ENCODE measurements at regions not wholly inside any gene's neighbourhood (a gene's known extent, or its start where the extent isn't known, plus 50 kb on each side); places are given as distances from the start of the nearest gene placed in this dataset.

GRCh38 chr12:46898152-46898931, 72.5 kb upstream of the SLC38A4 start:
- DNase-seq (ENCODE audit: low read depth, low spot score) = no peak
- H3K27ac ChIP-seq (ENCODE audit: low read depth, low read length) = no peak overlapping the region
- no peak overlapping the region for H3K4me3 ChIP-seq (ENCODE audit: low read depth, low read length)
- POLR2A ChIA-PET = no interaction called here
- CTCF ChIA-PET = no interaction called here
- no peak for TF ChIP-seq CTCF (IDR thresholded peaks at IDR 0.05; ENCODE audit: low read depth, low read length)
- no peaks in the 10 kb centered on the region for H3K27me3 ChIP-seq (ENCODE audit: control insufficient read depth, insufficient read depth, low read length)
- H3K9me3 ChIP-seq (ENCODE audit: control insufficient read depth, insufficient read depth, low read length) = no peaks in the 10 kb centered on the region

- Histone ChIP-seq H3K4me3 (ENCODE audit: low read depth, low read length) (no peak overlapping the region), H3K9me3 (ENCODE audit: control insufficient read depth, insufficient read depth, low read length) (no peaks in the 10 kb centered on the region), H3K27ac (ENCODE audit: low read depth, low read length) (no peak overlapping the region), H3K27me3 (ENCODE audit: control insufficient read depth, insufficient read depth, low read length) (no peaks in the 10 kb centered on the region)
- ChIA-PET POLR2A (no interaction called here), CTCF (no interaction called here)
- no peak for TF ChIP-seq CTCF (IDR thresholded peaks at IDR 0.05; ENCODE audit: low read depth, low read length)
- DNase-seq (ENCODE audit: low read depth, low spot score) = no peak
Observed at GRCh38 chr12:46898989-46899388, 73.2 kb upstream of the SLC38A4 start.

- H3K27me3 ChIP-seq (ENCODE audit: control insufficient read depth, insufficient read depth, low read length) = no peaks in the 10 kb centered on the region
- no peak for TF ChIP-seq CTCF (IDR thresholded peaks at IDR 0.05; ENCODE audit: low read depth, low read length)
- ChIA-PET CTCF (no interaction called here), POLR2A (no interaction called here)
- no peak overlapping the region for H3K4me3 ChIP-seq (ENCODE audit: low read depth, low read length)
- DNase-seq (ENCODE audit: low read depth, low spot score) = no peak
- H3K9me3 ChIP-seq (ENCODE audit: control insufficient read depth, insufficient read depth, low read length) = no peaks in the 10 kb centered on the region; the same call in 1 of the 2 replicates
- no peak overlapping the region for H3K27ac ChIP-seq (ENCODE audit: low read depth, low read length)
Observed at GRCh38 chr12:46900734-46901463, 75.1 kb upstream of the SLC38A4 start.

- H3K4me3 ChIP-seq (ENCODE audit: low read depth, low read length) = no peak overlapping the region
- H3K27ac ChIP-seq (ENCODE audit: low read depth, low read length) = no peak overlapping the region
- no peak for TF ChIP-seq CTCF (IDR thresholded peaks at IDR 0.05; ENCODE audit: low read depth, low read length)
- H3K27me3 ChIP-seq (ENCODE audit: control insufficient read depth, insufficient read depth, low read length) = no peaks in the 10 kb centered on the region
- ChIA-PET CTCF (no interaction called here), POLR2A (no interaction called here)
- no peaks in the 10 kb centered on the region; the same call in 1 of the 2 replicates for H3K9me3 ChIP-seq (ENCODE audit: control insufficient read depth, insufficient read depth, low read length)
- DNase-seq (ENCODE audit: low read depth, low spot score) = no peak
Observed at GRCh38 chr12:46901464-46902205, 75.8 kb upstream of the SLC38A4 start.
